22Rv1 (cell line): ENCODE measurements at regions not wholly inside any gene's neighbourhood (a gene's known extent, or its start where the extent isn't known, plus 50 kb on each side); places are given as distances from the start of the nearest gene placed in this dataset.
A peak's percentile ranks its signal among the peaks of the same experiment; 100 is the strongest.
"Not testable (repeated sequence)": the region's sequence is repeated elsewhere in the genome, so short reads cannot be mapped to it uniquely, and the experiment has no call there.

Experiments
- H3K27ac ChIP-seq: fragments of 450-650 bp; 2 replicates; pipeline ENCODE4 v1.5.1; 2017
- CTCF ChIP-seq: fragments of 450-650 bp; IDR thresholded peaks from 2 replicates; pipeline ENCODE4 v1.5.1; 2017; ENCODE audit warnings: mild to moderate bottlenecking
- ZFX ChIP-seq: fragments of 450-650 bp; IDR thresholded peaks from 2 replicates; pipeline ENCODE4 v1.6.1; 2017; ENCODE audit warnings: antibody characterized with exemption, borderline replicate concordance

DNA sequence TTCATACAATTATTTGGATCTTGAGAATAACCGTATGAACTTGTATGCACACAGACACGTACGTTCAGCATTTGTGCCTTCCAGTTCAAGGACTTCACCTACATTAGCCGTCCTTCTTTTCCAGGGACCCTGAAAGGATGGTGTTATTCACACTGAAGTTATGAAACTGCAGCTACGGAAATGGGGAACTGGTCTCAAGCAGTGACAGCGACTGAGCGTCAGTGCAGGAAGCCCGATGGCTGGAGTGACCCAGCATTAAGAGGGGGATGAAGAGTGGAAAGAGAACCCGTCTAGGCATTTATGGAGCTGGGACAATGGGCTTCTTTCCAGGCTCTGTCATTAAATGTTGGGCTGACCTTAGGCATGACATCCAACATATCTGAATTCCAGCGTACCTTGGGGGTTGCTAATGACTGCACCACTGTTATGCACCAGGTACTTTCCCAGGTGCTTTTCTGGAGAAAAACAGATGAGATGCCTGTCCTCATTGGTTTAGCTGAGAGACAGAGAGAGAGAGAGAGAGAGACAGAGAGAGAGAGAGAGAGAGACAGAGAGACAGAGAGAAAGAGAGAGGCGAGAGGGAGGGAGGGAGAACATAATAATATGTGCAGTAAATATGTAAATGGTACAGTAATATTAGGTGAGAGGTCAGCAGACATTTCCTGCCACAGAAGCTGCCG lies 204.7 kb upstream of the EXOC2 start:
- no peak overlapping the region for H3K27ac ChIP-seq
- TF ChIP-seq CTCF (no peak), ZFX (no peak)

GRCh38 chr6:894274-894673 lies 201.3 kb upstream of the EXOC2 start:
- TF ChIP-seq ZFX: no peak
- TF ChIP-seq CTCF: peak; percentile 34
- H3K27ac ChIP-seq: no peak overlapping the region

GRCh38 chr6:890995-891394 lies 198.1 kb upstream of the EXOC2 start:
- H3K27ac ChIP-seq: no peak overlapping the region
- TF ChIP-seq ZFX (no peak), CTCF (no peak)

DNA sequence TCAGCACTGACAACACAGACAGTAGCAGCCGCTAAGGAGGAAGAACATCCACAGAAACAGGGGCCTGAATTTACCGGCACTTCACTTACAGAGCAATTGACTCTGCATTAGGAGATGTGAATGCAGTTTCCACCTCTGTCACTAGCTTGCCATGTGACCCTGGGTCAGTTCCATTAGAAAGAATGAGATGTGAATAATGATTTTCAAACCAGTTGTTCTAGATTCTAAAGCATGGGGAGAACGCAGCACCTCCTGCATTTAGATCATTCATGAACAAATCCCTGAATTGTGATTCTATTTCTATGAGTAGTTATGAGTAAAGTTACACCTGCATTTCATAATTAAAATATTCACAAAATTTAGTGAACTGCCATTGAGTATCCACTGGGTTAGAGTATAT lies 197.3 kb upstream of the EXOC2 start:
- TF ChIP-seq ZFX (no peak), CTCF (no peak)
- H3K27ac ChIP-seq: no peak overlapping the region

DNA sequence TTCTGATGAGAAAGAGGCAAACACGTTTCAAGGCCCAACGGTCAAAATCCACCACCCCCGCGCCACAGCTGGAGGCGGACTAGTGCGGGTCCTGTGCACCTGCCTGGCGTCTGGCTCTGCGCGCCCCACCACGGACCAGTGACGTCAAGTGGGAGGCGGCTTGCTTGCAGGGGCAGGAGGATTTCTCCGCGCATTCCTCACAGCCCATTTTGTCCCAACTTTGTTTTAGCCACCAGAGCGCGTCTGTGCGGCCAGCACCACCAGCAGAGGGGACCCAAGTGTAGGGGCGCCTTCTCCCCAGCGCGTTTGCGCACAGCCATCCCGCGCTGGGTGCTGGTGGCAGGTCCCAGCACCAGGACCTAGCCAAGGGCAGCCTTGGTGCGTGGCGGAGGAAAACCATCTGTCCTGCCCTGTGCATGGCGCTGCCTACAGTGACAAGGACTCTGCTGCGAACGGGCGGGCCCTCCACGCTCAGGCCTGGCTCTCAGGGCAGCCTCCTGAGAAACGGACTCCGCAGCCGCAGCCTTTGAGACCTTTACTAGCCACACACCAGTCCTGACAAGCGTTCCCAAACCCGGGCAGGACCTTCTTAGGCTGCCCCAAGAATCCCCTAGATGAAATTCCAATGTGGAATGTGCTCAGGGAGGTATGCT lies 194.8 kb upstream of the EXOC2 start:
- TF ChIP-seq CTCF: no peak
- no peak for TF ChIP-seq ZFX
- H3K27ac ChIP-seq: no peak overlapping the region

DNA sequence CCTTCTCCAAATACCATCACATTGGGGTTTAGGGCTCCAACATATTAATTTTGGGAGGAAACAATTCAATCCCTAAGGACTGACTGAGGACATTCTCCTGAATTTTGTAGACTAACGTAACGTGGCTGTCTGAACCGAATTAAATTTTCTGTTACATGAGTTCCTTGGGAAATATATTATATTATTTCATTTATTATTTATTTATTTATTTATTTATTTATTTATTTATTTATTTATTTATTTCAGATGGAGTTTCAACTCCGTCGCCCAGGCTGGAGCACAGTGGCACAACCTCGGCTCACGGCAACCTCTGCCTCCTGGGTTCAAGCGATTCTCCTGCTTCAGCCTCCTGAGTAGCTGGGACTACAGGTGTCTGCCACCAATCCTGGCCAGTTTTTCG lies 193.2 kb upstream of the EXOC2 start:
- not testable (repeated sequence) for H3K27ac ChIP-seq

GRCh38 chr6:885051-885590 lies 192.2 kb upstream of the EXOC2 start:
- no peak overlapping the region for H3K27ac ChIP-seq
- TF ChIP-seq CTCF: no peak
- TF ChIP-seq ZFX: no peak
